H1 (cell line): ENCODE measurements at regions not wholly inside any gene's neighbourhood (a gene's known extent, or its start where the extent isn't known, plus 50 kb on each side); places are given as distances from the start of the nearest gene placed in this dataset.

ENCODE experiments used
- CTCF ChIA-PET: fragments of 300-600 bp; sonication (Branson Sonifier 250); formaldehyde crosslinking; loops from one replicate; lab custom pipeline; 2021; ENCODE audit not compliant: partially characterized antibody; lab: Charles Lee
- POLR2A ChIA-PET: fragments of 300-600 bp; sonication (Branson Sonifier 250); formaldehyde crosslinking; loops from one replicate; lab custom pipeline; 2021; ENCODE audit warnings: inconsistent platforms; ENCODE audit not compliant: partially characterized antibody; lab: Charles Lee
- DNase-seq, 2 experiments: peaks; one replicate each; pipeline versions ENCODE4 v3.0.0 to v3.0.0-alpha.2; 2010 to 2022; ENCODE audit warnings: low spot score in 2 of 2, low read depth in 1 of 2, mixed read lengths in 1 of 2
- FAIRE-seq: peaks from 2 replicates; lab custom pipeline; 2011; peaks lifted over from hg19 to GRCh38; lab: Jason Lieb, UNC
- H2AFZ ChIP-seq: 2 replicates; pipeline ENCODE4 v1.8.1; 2012; ENCODE audit warnings: low read length, inconsistent platforms
- H2AK5ac ChIP-seq: 2 replicates; pipeline ENCODE4 v1.6.1; 2013; ENCODE audit warnings: low read depth, low read length
- H2BK120ac ChIP-seq: replicated peaks from 2 replicates; pipeline ENCODE3; 2013; ENCODE audit warnings: low read depth, low read length, inconsistent platforms
- H2BK12ac ChIP-seq: 2 replicates; pipeline ENCODE4 v1.6.1; 2013; ENCODE audit warnings: low read depth, low read length
- H2BK15ac ChIP-seq: 2 replicates; pipeline ENCODE4 v1.6.1; 2013; ENCODE audit warnings: low read length
- H2BK20ac ChIP-seq: 2 replicates; pipeline ENCODE4 v1.6.1; 2013; ENCODE audit warnings: low read length
- H2BK5ac ChIP-seq: 2 replicates; pipeline ENCODE4 v1.6.1; 2013; ENCODE audit warnings: low read depth, low read length
- H3K14ac ChIP-seq: 2 replicates; pipeline ENCODE4 v1.6.1; 2013; ENCODE audit warnings: inconsistent platforms; ENCODE audit not compliant: insufficient read length
- H3K18ac ChIP-seq: 2 replicates; pipeline ENCODE4 v1.6.1; 2013; ENCODE audit warnings: low read length; ENCODE audit errors: extremely low read depth
- H3K23ac ChIP-seq: 2 replicates; pipeline ENCODE4 v1.6.1; 2013; ENCODE audit warnings: inconsistent platforms; ENCODE audit not compliant: insufficient read length
- H3K23me2 ChIP-seq: 2 replicates; pipeline ENCODE4 v1.6.1; 2013; ENCODE audit warnings: low read depth, low read length
- H3K27ac ChIP-seq: 2 replicates; pipeline ENCODE4 v1.6.1; 2011; ENCODE audit warnings: low read depth, low read length, inconsistent platforms
- H3K27me3 ChIP-seq, 4 experiments: replicated peaks in 1 of 4; 1 replicate in 1 of 4; 2 replicates in 3 of 4; pipeline versions ENCODE4 v1.6.1 to v1.8.1; 2011 to 2013; ENCODE audit warnings: low read length in 3 of 4, mild to moderate bottlenecking in 3 of 4, inconsistent platforms in 2 of 4, mixed read lengths in 2 of 4, moderate library complexity in 1 of 4; ENCODE audit not compliant: control insufficient read depth in 3 of 4, insufficient read depth in 3 of 4; ENCODE audit errors: extremely low read depth in 1 of 4
- H3K36me3 ChIP-seq, 4 experiments: 2 replicates each; pipeline versions ENCODE4 v1.6.1 to v1.8.1; 2011 to 2013; ENCODE audit warnings: mild to moderate bottlenecking in 4 of 4, low read length in 3 of 4, moderate library complexity in 2 of 4, control low read depth in 1 of 4, inconsistent platforms in 1 of 4; ENCODE audit not compliant: insufficient read depth in 4 of 4, control insufficient read depth in 2 of 4
- H3K4ac ChIP-seq: replicated peaks from 2 replicates; pipeline ENCODE3; 2013; ENCODE audit warnings: low read length, low read depth, mixed read lengths, inconsistent platforms; ENCODE audit not compliant: insufficient read length
- H3K4me1 ChIP-seq, 4 experiments: replicated peaks in 1 of 4; 1 replicate in 1 of 4; 2 replicates in 3 of 4; pipeline versions ENCODE4 v1.6.1 to v1.8.1; 2011 to 2013; ENCODE audit warnings: low read length in 3 of 4, inconsistent platforms in 2 of 4, mixed read lengths in 1 of 4; ENCODE audit not compliant: insufficient read depth in 4 of 4, control insufficient read depth in 3 of 4
- H3K4me2 ChIP-seq, 2 experiments: 2 replicates each; pipeline versions ENCODE4 v1.6.1 to v1.8.1; 2011 to 2013; ENCODE audit warnings: low read depth in 2 of 2, low read length in 2 of 2, control low read depth in 1 of 2, inconsistent platforms in 1 of 2, mild to moderate bottlenecking in 1 of 2; ENCODE audit not compliant: insufficient read depth in 1 of 2
- H3K4me3 ChIP-seq, 4 experiments: fragments of 200-600, 300-600 bp in 1 of 4; sonication (generic), shearing (Covaris generic), sonication (Bioruptor Twin) in 1 of 4; 2 replicates each; pipeline versions ENCODE4 v1.5.1 to v1.8.1; 2011 to 2016; ENCODE audit warnings: low read length in 4 of 4, low read depth in 3 of 4, control low read depth in 2 of 4, inconsistent platforms in 2 of 4, mild to moderate bottlenecking in 2 of 4, mixed read lengths in 1 of 4, moderate library complexity in 1 of 4; ENCODE audit not compliant: insufficient read depth in 2 of 4; ENCODE audit errors: extremely low read depth in 1 of 4
- H3K56ac ChIP-seq: replicated peaks from 2 replicates; pipeline ENCODE3; 2013; ENCODE audit warnings: low read depth, mild to moderate bottlenecking, mixed read lengths, low read length, inconsistent platforms; ENCODE audit not compliant: insufficient read length
- H3K79me1 ChIP-seq: 2 replicates; pipeline ENCODE4 v1.6.1; 2013; ENCODE audit warnings: low read depth, low read length, control low read depth
- H3K79me2 ChIP-seq, 2 experiments: 2 replicates each; pipeline versions ENCODE4 v1.6.1 to v1.8.1; 2012 to 2013; ENCODE audit warnings: low read length in 2 of 2, mild to moderate bottlenecking in 2 of 2, inconsistent platforms in 1 of 2; ENCODE audit not compliant: insufficient read depth in 2 of 2, control insufficient read depth in 1 of 2
- H3K9ac ChIP-seq, 4 experiments: replicated peaks in 1 of 4; 1 replicate in 1 of 4; 2 replicates in 3 of 4; pipeline versions ENCODE4 v1.6.1 to v1.8.1; 2011 to 2013; ENCODE audit warnings: low read depth in 3 of 4, low read length in 3 of 4, control low read depth in 2 of 4, mild to moderate bottlenecking in 2 of 4, moderate library complexity in 2 of 4, inconsistent platforms in 1 of 4; ENCODE audit errors: extremely low read depth in 1 of 4
- H3K9me3 ChIP-seq, 2 experiments: 2 replicates each; pipeline versions ENCODE4 v1.6.1 to v1.8.1; 2012 to 2013; ENCODE audit warnings: mild to moderate bottlenecking in 2 of 2, moderate library complexity in 2 of 2, control low read depth in 1 of 2, inconsistent platforms in 1 of 2, low read depth in 1 of 2, low read length in 1 of 2, mixed read lengths in 1 of 2; ENCODE audit not compliant: insufficient read depth in 2 of 2
- H4K20me1 ChIP-seq, 2 experiments: replicated peaks in 1 of 2; 2 replicates each; pipeline versions ENCODE3 to v1.8.1; 2011 to 2013; ENCODE audit warnings: inconsistent platforms in 2 of 2, low read length in 2 of 2, mild to moderate bottlenecking in 1 of 2; ENCODE audit not compliant: insufficient read depth in 2 of 2, control insufficient read depth in 1 of 2
- H4K5ac ChIP-seq: 2 replicates; pipeline ENCODE4 v1.6.1; 2013; ENCODE audit warnings: low read length, low read depth, mixed read lengths, inconsistent platforms; ENCODE audit not compliant: insufficient read length
- H4K8ac ChIP-seq: 2 replicates; pipeline ENCODE4 v1.8.0; 2013; ENCODE audit warnings: mild to moderate bottlenecking, moderate library complexity, low read length, inconsistent platforms; ENCODE audit not compliant: insufficient read depth; ENCODE audit errors: extremely low read depth
- H4K91ac ChIP-seq: replicated peaks from 2 replicates; pipeline ENCODE3; 2013; ENCODE audit warnings: low read length, mixed read lengths, inconsistent platforms; ENCODE audit not compliant: insufficient read length
- CBX8 ChIP-seq: fragments of 300-800, 300-1000 bp; sonication (generic); IDR thresholded peaks from 2 replicates; pipeline ENCODE4 v1.7.1; 2016; ENCODE audit warnings: low read depth, low read length, borderline replicate concordance
- EP300 ChIP-seq, 2 experiments: IDR thresholded peaks; 1 replicate in 1 of 2; 2 replicates in 1 of 2; pipeline ENCODE4 v1.6.1; 2011 to 2012; ENCODE audit warnings: low read depth in 2 of 2, low read length in 2 of 2, mild to moderate bottlenecking in 2 of 2, borderline replicate concordance in 1 of 2, inconsistent platforms in 1 of 2, moderate library complexity in 1 of 2
- EZH2 ChIP-seq: fragments of 200-600 bp; sonication (generic); IDR thresholded peaks from 2 replicates; pipeline ENCODE4 v1.7.1; 2012; ENCODE audit warnings: low read depth, mild to moderate bottlenecking, moderate library complexity, low read length, inconsistent platforms; ENCODE audit not compliant: severe bottlenecking
- HDAC2 ChIP-seq, 2 experiments: fragments of 300-600 bp in 1 of 2; sonication (generic) in 1 of 2; IDR thresholded peaks; 2 replicates each; pipeline ENCODE4 v1.6.1; 2011 to 2012; ENCODE audit warnings: low read depth in 2 of 2, low read length in 2 of 2, mild to moderate bottlenecking in 2 of 2, moderate library complexity in 2 of 2, borderline replicate concordance in 1 of 2, inconsistent platforms in 1 of 2
- JUN ChIP-seq: IDR thresholded peaks from 2 replicates; pipeline ENCODE4 v1.6.1; 2011; ENCODE audit warnings: low read depth, mild to moderate bottlenecking, improper control_type of control experiment, low read length
- KDM4A ChIP-seq: IDR thresholded peaks from one replicate; pipeline ENCODE4 v1.7.1; 2012; ENCODE audit warnings: low read depth, mild to moderate bottlenecking, moderate library complexity, low read length, inconsistent platforms; ENCODE audit not compliant: severe bottlenecking
- PHF8 ChIP-seq: fragments of 200-600 bp; sonication (generic); conservative IDR thresholded peaks from 2 replicates; pipeline ENCODE4 v1.7.1; 2012; ENCODE audit warnings: low read depth, mild to moderate bottlenecking, inconsistent platforms, low read length, moderate library complexity
- POLR2AphosphoS5 ChIP-seq: IDR thresholded peaks from 2 replicates; pipeline ENCODE4 v1.6.1; 2011; ENCODE audit warnings: low read depth, low read length
- SP1 ChIP-seq: IDR thresholded peaks from 2 replicates; pipeline ENCODE4 v1.6.1; 2011; ENCODE audit warnings: low read depth, low read length
- SRF ChIP-seq: IDR thresholded peaks from 2 replicates; pipeline ENCODE4 v1.6.1; 2011; ENCODE audit warnings: mild to moderate bottlenecking, low read depth, low read length, moderate library complexity
- WGBS, 2 experiments: shearing (Covaris generic) in 1 of 2; methylation state at CpG; one replicate each; pipeline versions ENCODE4 v1.1.6 to v1.1.7; 2013 to 2015; ENCODE audit warnings: low lambda C conversion rate in 2 of 2, mixed read lengths in 2 of 2, inconsistent platforms in 1 of 2, low coverage in 1 of 2, missing lambda C conversion rate in 1 of 2; ENCODE audit not compliant: insufficient replicate concordance in 2 of 2, insufficient coverage in 1 of 2, insufficient read length in 1 of 2; ENCODE audit errors: extremely low coverage in 1 of 2, missing lambda C conversion rate in 1 of 2; 5-methylcytosine and 5-hydroxymethylcytosine counted together
- TF ChIP-seq, protein P1 (sequence below): IDR thresholded peaks from 2 replicates; pipeline ENCODE4 v1.6.1; 2011; ENCODE audit warnings: low read depth, mild to moderate bottlenecking, low read length; ENCODE audit not compliant: insufficient read depth
- TF ChIP-seq, protein P2 (sequence below): IDR thresholded peaks from 2 replicates; pipeline ENCODE4 v1.6.1; 2012; ENCODE audit warnings: low read length, inconsistent platforms

GRCh38 chr9:22256381-22256780 lies 190.2 kb upstream of the DMRTA1 start:
- no peaks in the 10 kb centered on the region for H3K79me2 ChIP-seq
- H3K4me1 ChIP-seq: no peaks in the 10 kb centered on the region
- H4K91ac ChIP-seq: no peak overlapping the region
- H4K5ac ChIP-seq: no peak overlapping the region
- H4K8ac ChIP-seq: no peak overlapping the region; the same call in 1 of the 2 replicates
- H2BK20ac ChIP-seq: no peak overlapping the region
- no peak overlapping the region for H3K4me2 ChIP-seq
- H2BK5ac ChIP-seq: no peak overlapping the region
- no peak overlapping the region for H3K18ac ChIP-seq
- ChIA-PET POLR2A (no interaction called here), CTCF (interaction anchor here (6.9 kb wide), 1 partner anchor 12 kb away, joined by 37 read pairs; no protein-coding TSS in a partner anchor)
- no peak overlapping the region for H3K27ac ChIP-seq
- FAIRE-seq: no peak
- H3K9me3 ChIP-seq: peaks cover 2 to 10% of the 10 kb centered on the region in 2 experiments
- no peak overlapping the region for H2BK12ac ChIP-seq
- no peak overlapping the region for H2AK5ac ChIP-seq
- no peak for DNase-seq
- H3K79me1 ChIP-seq: no peaks in the 10 kb centered on the region
- no peak overlapping the region for H3K4ac ChIP-seq
- H2AFZ ChIP-seq: no peak overlapping the region
- H3K56ac ChIP-seq: no peak overlapping the region
- H2BK120ac ChIP-seq: no peak overlapping the region
- 89% methylated on average over 3 of the region's 3 CpGs; no CpG with 5 or more reads in 1 of the 2 experiments for WGBS, 2 experiments
- H3K27me3 ChIP-seq: no peaks in the 10 kb centered on the region
- no peak overlapping the region for H3K14ac ChIP-seq
- H3K36me3 ChIP-seq: no peaks in the 10 kb centered on the region
- no peaks in the 10 kb centered on the region for H4K20me1 ChIP-seq
- no peak overlapping the region for H2BK15ac ChIP-seq
- no peak overlapping the region for H3K23ac ChIP-seq
- no peak overlapping the region for H3K9ac ChIP-seq
- no peak overlapping the region for H3K4me3 ChIP-seq
- H3K23me2 ChIP-seq: no peaks in the 10 kb centered on the region
- no peak for TF ChIP-seq EZH2
- no peak for TF ChIP-seq CBX8
- TF ChIP-seq, protein P1, sequence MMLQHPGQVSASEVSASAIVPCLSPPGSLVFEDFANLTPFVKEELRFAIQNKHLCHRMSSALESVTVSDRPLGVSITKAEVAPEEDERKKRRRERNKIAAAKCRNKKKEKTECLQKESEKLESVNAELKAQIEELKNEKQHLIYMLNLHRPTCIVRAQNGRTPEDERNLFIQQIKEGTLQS: no peak
- no peak for TF ChIP-seq POLR2AphosphoS5
- no peak for TF ChIP-seq SRF
- no peak for TF ChIP-seq KDM4A
- TF ChIP-seq HDAC2 (IDR thresholded peaks at IDR 0.05; ENCODE audit: borderline replicate concordance in 1 of 2, low read depth in 2 of 2, low read length in 2 of 2): no peak
- no peak for TF ChIP-seq JUN
- TF ChIP-seq SP1: no peak
- no peak for TF ChIP-seq EP300 (IDR thresholded peaks at IDR 0.05; ENCODE audit: borderline replicate concordance in 1 of 2, low read depth in 2 of 2, low read length in 2 of 2)
- TF ChIP-seq, protein P2, sequence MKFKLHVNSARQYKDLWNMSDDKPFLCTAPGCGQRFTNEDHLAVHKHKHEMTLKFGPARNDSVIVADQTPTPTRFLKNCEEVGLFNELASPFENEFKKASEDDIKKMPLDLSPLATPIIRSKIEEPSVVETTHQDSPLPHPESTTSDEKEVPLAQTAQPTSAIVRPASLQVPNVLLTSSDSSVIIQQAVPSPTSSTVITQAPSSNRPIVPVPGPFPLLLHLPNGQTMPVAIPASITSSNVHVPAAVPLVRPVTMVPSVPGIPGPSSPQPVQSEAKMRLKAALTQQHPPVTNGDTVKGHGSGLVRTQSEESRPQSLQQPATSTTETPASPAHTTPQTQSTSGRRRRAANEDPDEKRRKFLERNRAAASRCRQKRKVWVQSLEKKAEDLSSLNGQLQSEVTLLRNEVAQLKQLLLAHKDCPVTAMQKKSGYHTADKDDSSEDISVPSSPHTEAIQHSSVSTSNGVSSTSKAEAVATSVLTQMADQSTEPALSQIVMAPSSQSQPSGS: no peak
- no peak for TF ChIP-seq PHF8
